AML-193 (cell line): ENCODE measurements at regions not wholly inside any gene's neighbourhood (a gene's known extent, or its start where the extent isn't known, plus 50 kb on each side); places are given as distances from the start of the nearest gene placed in this dataset.
"Not testable (repeated sequence)": the region's sequence is repeated elsewhere in the genome, so short reads cannot be mapped to it uniquely, and the experiment has no call there.

Experiments used
- DNase-seq, 2 experiments: peaks; one replicate each; lab custom pipeline; 2025; lab: John Stamatoyannopoulos, UW

- DNase-seq: peak; percentile 28 to 43
Observed at GRCh38 chr13:78085434-78086225, 167.0 kb upstream of the EDNRB start.

DNA sequence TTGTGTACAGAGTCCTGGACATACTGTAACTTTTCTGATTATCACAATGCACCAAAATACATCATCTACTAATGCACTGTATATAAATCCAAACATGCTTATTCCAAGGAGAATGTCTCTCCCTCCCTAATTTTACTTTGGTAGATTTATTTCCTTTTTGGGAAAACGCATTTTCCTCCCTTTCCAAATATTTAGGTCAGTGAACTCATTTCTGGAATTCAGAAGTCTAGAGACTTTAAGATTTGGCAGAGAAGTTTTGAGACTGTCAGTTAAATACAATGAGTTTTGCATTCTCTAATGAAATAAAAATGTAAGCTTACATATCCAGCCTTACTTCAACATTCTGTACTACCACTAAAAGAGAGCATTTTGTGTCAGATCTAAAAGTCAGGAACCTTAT, 165.8 kb upstream of the EDNRB start:
- DNase-seq: no peak

DNA sequence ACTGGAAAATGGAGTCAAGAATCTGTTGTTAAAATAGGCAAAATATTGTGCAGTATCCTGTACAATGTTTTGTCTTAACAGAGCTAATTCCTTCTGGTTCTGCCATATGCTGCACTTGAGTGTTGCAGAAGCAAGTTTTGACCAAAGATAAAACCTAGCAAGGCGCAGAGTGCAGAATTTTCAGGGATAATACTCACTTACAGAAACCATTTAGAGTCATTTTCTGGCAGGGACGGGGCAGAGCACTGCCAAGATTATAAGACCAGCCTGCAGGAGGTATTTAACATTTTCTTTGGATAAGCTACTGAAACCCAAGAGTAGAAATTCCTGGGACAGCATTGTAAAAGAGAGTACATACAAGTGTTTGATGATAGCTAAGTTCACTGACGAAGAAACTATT, 159.5 kb upstream of the EDNRB start:
- DNase-seq: no peak

- no peak for DNase-seq
Observed at GRCh38 chr13:78067290-78067689, 148.7 kb upstream of the EDNRB start.

- no peak for DNase-seq
Observed at GRCh38 chr13:78065141-78065540, 146.5 kb upstream of the EDNRB start.

DNA sequence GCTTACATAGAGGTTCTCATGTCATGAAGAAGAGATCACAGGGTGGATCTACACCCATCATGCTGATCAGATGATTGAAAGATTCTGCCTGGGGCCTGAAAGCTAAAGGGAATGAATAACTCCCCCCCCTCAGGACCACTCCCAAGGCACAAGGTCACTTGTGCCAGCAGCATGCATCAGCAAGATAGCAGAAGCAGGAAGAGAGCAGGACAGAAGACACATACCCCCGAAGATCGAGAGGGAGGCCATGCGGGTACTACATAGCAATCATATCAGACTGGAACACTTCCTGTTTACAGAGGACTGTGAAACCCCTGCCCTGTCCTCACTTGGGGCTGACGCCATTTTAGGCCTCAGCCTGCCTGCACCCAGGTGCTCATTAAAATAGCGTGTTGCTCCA, 143.2 kb upstream of the EDNRB start:
- DNase-seq: no peak

GRCh38 chr13:78060966-78061365, 142.3 kb upstream of the EDNRB start:
- DNase-seq: no peak

- not testable (repeated sequence) for DNase-seq
Observed at GRCh38 chr13:78056865-78057264, 138.2 kb upstream of the EDNRB start.

DNA sequence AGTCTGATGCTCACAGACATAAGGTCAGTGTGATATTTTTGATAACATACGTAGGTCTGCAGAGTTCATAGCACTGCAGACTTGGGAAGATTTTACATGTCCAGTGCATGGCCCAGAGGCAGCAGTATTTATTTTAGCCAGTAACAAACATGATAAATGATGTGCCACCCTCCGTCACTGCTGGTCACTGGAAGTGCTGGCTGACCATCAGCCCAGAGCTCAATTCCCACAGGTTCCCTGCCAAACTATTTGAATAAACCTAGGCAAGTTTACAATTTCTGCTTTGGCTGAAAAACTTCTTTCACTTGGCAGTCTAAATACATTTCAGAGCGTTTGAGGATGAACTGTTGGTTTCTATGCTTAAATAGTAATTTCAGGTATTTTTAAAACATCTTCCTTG, 135.5 kb upstream of the EDNRB start:
- no peak for DNase-seq

DNA sequence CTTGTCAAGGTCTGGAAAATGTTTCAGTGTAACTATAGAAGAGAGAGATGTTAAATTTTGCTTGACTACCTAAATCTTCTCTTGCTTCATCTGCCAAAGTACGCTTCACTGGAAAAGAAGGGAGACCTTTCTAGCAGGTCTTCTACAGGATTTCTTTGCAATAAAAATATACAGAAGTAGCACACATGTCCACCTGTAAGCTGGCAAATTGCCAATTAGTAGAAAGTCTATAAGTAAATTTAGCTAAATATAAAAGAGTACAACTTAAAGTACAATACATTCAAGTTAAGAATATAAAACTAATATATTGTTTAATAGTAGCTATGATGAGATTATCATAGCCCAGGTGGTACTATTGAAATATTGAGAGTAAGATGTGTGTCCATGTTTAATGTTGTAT, 128.5 kb upstream of the EDNRB start:
- DNase-seq: no peak

- no peak for DNase-seq
Observed at GRCh38 chr13:78046331-78046730, 127.7 kb upstream of the EDNRB start.

GRCh38 chr13:78045916-78046315, 127.3 kb upstream of the EDNRB start:
- DNase-seq: no peak

GRCh38 chr13:78041366-78041765, 122.7 kb upstream of the EDNRB start:
- not testable (repeated sequence) for DNase-seq

- DNase-seq: no peak
Observed at GRCh38 chr13:78040205-78040830, 121.7 kb upstream of the EDNRB start.

DNA sequence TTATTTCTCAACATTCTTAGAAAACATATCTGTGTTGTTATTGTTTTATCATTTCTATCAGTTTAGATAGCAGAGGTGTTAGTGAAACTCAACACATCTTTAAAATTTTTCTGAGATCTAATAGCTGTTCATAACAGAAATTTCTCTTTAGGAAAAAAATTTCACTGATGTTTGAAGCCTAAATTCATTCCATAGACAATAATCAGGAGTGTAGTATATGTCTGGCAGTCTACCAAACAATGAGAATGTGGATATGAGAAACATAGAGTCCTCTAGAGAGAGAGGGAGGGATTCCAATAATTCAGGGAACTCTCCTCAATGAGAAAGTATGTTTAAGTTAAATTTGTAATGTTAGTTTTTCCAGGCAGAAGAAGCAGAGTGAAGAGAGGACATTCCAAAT, 118.2 kb upstream of the EDNRB start:
- DNase-seq: no peak

DNA sequence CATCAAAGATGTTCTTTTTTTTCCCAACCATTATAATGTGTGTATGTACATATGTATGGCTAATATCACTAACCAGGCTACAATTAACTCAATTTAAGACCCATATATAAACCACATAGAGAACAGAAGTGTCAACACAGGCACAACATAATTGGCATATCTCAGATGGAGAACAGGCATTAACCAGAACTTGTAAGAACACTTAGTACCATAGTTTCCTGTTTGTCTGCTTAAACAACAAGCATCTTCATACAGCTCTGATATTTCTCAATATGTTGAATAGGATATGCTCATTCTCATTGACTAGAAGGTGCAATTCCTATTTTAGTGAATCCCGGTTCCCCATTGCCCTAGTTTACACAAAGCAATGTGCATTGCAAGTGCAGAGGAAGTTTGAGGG, 116.9 kb upstream of the EDNRB start:
- DNase-seq: no peak

DNA sequence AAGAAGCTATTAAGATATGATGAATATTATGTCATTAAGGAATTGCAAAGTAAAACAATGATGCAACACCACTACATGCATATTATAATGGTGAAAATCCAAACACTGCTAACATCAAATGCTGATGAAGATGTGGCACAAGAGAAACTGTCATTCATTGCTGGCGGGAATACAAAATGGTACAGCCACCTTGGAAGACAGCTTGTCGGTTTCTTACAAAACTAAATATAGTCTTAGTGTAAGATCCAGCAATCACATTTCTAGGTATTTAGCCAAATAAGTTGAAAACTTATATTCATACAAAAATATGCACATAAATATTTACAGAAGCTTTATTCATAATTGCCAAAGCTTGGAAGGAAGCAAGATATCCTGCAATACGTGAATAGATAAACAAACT, 114.9 kb upstream of the EDNRB start:
- no peak for DNase-seq

DNA sequence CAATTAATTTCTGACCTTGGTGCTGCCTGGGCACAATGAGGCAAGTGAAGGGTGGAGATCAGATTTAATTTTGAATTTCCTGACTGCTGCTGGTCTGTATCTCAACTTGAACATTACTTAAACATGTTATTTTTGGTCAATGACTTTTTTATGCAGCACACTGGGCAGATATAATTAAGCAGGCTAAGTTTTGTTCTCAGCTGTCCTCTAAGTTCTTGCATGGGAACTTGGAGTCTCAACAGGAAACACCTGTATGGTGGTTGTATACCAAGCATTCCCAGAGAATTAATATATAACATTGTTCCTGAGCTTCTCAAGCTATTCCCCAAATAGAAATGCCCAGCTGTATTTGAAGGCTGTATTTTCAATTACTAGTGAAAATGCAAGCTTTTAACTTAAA, 113.5 kb upstream of the EDNRB start:
- no peak for DNase-seq

GRCh38 chr13:78030341-78030896, 111.8 kb upstream of the EDNRB start:
- DNase-seq: no peak

- DNase-seq: no peak
Observed at GRCh38 chr13:78029901-78030300, 111.3 kb upstream of the EDNRB start.

DNA sequence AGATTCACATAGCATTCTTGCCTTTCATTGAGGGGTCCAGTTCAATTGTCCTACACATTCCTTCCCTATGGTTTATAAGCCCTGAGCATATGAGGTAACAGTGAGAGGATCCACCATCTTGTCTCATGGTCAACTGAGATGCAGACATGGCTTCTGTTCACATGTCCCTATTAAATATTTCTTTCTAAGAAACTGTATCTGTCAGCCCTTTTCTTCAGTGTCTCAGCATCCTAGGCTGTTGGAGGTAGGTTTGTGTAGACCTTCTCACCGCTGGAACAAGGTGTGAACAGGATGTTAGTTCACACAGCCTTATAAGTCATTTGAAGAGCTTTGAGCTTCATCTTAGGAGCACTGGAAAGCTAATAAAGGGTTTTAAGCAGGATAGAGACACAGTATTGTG, 110.3 kb upstream of the EDNRB start:
- DNase-seq: no peak

GRCh38 chr13:78024996-78025395, 106.4 kb upstream of the EDNRB start:
- no peak for DNase-seq

- peak; percentile 73 to 81 for DNase-seq
Observed at GRCh38 chr13:78022164-78022877, 103.7 kb upstream of the EDNRB start.
